ENCODE measurements at regions not wholly inside any gene's neighbourhood (a gene's known extent, or its start where the extent isn't known, plus 50 kb on each side); places are given as distances from the start of the nearest gene placed in this dataset.

DNA sequence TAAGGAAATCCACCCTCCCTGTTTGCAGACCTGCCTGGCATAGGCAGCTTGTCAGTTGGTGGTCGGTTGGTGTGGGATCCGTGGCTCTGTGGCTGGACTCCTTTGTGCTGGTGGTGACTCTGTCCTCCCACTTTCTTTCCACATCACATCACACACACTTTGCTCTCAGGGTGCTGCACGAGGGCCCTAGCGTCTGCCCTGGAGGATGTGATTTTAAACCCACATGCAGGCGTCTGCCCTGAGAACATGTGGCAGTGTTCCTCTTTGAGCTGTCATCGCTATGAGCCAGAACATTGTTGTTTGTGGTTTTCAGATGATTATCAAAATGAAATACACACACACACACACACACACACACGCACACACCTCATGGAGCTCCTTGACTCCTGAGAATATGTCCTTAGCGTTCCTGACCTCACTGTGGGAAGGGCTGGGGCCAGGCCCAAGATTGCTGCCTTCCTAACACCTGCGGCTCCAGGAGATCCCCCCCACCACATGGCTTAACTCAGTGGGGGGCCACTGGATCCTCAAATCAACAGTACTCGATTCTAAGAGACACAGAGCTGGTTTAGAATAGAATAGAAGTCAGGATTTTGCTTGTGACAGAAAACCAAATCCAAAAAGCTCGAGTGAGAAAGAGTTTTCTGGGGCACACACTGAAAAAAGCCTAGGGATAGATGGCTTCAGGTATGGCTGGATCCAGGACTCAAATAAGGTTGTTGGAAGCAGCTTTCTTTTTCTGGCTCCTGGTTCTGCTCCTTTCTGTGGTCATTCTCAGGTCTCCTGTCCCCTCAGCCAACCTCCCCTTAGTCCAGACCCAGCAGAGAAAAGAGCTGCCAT is 54.8 kb downstream of the RTP5 start:
- Mint-ChIP-seq H3K9me3 (no peaks in the 10 kb centered on the region), H3K4me3 (no peak overlapping the region), H3K27ac (no peak overlapping the region), H3K36me3 (peaks cover 11 to 24% of the 10 kb centered on the region in 2 donors), H3K27me3 (no peaks in the 10 kb centered on the region), H3K4me1 (peaks cover 2 to 6% of the 10 kb centered on the region in 2 donors)
- ATAC-seq (replicated peaks) (peak in 1 of 2 donors; percentile 31), DNase-seq (no peak)

DNA sequence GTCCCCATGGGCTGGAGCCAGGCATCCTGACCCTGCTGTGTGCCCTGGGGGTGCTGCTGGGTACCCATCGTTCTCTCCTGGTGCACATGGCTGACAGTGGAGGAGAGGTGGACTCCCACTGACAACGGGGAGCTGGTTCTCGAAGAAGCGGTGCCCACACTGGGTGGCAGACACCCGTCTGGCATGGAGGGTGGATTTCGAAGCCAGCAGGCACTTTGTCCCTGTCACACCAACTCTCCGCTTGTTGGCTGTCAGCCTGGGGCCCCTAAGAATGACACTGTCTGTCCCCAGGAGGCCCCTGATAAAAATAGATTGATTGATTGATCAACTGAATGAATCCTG is 55.4 kb downstream of the RTP5 start:
- Mint-ChIP-seq H3K4me3 (no peak overlapping the region), H3K36me3 (peaks cover 11 to 24% of the 10 kb centered on the region in 2 donors), H3K9me3 (no peaks in the 10 kb centered on the region), H3K27ac (no peak overlapping the region), H3K4me1 (peaks cover 2 to 6% of the 10 kb centered on the region in 2 donors), H3K27me3 (no peaks in the 10 kb centered on the region)
- DNase-seq: no peak
- ATAC-seq (replicated peaks): no peak

DNA sequence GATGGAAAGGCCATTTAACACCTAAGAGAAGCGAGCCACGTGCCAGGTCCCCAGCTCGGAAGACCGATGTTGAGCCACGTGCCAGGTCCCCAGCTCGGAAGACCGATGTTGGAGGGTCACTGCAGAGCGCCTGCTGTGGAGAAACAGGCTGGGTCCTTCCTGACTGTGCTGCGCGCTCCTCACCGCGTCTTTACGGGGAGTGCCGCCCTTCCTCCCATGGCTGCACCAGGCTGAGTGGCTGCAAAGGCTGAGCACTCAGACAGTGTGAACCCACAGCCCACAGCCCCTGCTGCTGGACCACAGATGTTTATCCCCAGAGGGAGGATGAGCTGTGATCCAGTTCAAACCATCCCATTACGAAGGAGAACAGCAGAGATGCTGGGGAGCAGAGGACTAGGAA is 55.7 kb downstream of the RTP5 start:
- no peak overlapping the region for H3K4me3 Mint-ChIP-seq
- peaks cover 11 to 24% of the 10 kb centered on the region in 2 donors for H3K36me3 Mint-ChIP-seq
- peaks cover 2 to 6% of the 10 kb centered on the region in 2 donors for H3K4me1 Mint-ChIP-seq
- no peaks in the 10 kb centered on the region for H3K27me3 Mint-ChIP-seq
- DNase-seq (no peak), ATAC-seq (replicated peaks) (no peak)
- no peaks in the 10 kb centered on the region for H3K9me3 Mint-ChIP-seq
- H3K27ac Mint-ChIP-seq: no peak overlapping the region

DNA sequence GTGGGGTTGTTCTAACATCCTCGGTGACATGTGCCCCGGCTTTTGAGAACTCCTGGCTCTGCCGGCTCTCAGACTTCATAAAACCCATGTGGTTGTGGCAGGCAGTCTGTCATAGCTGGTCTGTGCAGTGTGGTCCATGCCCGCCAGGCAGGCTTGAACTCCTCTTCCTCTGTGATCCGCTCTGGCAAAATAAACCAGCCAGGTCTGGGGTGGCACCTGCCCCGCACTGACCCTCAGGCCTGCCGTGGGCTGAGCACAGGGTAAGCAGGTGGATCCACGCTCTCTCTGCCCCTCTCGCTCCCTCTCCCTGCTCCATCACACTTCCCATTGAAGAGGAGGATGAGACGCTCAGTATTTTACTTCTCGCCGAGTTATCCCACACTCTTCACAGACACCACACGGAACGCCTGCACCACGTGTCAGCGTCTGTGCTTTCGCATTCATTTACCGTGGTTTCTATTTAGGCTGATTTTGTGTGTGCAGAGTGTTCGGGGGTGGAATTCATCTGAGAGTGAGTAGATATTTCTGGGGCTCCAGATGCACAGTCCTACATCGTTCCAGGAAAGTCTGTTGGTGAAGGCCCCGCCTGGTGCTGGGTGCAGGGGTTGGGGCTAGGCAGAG is 56.4 kb downstream of the RTP5 start:
- no peak overlapping the region for H3K27ac Mint-ChIP-seq
- H3K4me3 Mint-ChIP-seq: no peak overlapping the region
- ATAC-seq (replicated peaks) (no peak), DNase-seq (no peak)
- H3K27me3 Mint-ChIP-seq: no peaks in the 10 kb centered on the region
- H3K4me1 Mint-ChIP-seq: peaks cover 2 to 7% of the 10 kb centered on the region in 2 donors
- no peaks in the 10 kb centered on the region for H3K9me3 Mint-ChIP-seq
- peaks cover 11 to 24% of the 10 kb centered on the region in 2 donors for H3K36me3 Mint-ChIP-seq

DNA sequence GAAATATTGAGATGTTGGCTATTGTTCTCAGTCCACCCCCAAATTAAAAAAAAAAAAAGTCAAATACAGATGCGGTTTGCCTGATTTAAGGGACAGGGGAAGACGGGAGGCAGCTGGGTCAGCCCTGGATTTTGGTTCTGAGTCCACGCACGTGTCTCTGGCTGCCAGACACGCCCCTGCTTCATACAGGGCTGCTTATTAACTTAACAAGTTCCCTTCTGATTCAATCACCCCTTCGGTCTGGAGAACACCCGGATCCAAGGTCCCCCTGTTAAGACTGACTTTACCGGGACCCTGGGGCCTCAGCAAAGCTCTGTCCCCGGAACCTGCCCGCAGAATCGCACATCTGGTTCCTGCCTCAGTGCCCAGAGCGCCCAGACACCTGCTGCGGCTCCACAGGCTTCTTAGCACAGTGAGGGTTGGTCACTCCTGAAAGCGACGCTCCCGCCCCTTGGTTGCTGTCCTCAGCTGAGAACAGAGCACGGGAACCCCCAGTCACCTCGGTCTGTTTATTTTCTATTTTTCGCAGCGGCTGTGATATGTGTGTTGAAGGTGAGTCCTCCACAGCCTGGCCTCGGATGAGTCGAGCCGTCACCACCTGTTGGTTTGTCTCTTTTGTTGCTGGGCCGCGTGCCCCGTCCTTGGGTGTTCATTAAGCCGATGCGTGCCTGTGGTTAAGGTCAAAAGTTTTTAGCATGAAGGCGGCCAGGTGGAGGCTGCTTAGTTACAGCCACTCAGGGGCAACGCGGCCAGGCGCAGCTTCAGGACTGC is 57.2 kb downstream of the RTP5 start:
- Mint-ChIP-seq H3K4me3 (no peak overlapping the region), H3K27ac (no peak overlapping the region), H3K9me3 (no peaks in the 10 kb centered on the region), H3K4me1 (peaks cover 2 to 11% of the 10 kb centered on the region in 2 donors), H3K36me3 (peaks cover 9 to 29% of the 10 kb centered on the region in 2 donors), H3K27me3 (no peaks in the 10 kb centered on the region)
- ATAC-seq (replicated peaks): no peak
- DNase-seq: no peak

DNA sequence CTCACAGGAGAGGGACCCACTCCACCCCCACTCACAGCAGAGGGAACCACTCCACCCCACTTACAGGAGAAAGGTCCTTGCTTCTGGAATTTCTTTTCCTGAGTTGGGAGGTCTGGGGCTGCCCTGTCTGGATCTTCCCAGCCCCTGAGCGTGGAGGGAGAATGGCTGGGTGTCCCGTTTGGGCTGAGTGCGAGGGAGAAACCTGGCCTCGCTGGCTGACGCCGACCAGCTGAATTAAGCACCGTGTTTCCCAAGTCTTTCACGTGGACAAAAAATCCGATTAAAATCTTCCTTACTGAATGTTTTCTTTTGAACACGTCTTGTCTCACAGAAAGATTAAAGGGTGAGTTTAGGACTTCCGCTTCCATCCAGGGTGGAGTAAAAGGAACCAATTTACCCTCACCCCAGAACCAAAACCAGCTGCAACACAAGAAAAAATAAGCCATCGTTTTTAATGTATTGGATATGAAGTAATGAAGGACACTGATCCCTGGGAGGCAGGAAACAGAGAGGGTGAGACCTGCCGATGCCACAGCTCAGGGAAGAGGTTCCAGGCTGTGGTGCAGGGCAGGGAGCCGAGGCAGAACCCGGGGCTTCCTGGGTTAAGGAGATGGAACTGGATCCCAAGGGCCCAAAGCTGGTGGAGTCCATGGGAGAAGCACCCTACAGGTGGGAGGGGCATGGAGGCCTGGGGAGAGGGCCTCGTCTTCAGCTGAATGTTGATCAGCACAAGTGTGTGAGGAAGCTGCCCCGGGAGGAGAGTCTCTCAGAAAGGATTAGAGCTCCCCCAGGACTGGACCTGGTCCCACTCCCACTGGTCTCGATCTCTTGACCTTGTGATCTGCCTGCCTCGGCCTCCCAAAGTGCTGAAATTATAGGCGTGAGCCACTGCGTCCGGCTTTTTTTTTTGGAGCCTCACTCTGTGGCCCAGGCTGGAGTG is 60.3 kb downstream of the RTP5 start:
- ATAC-seq (replicated peaks): no peak

DNA sequence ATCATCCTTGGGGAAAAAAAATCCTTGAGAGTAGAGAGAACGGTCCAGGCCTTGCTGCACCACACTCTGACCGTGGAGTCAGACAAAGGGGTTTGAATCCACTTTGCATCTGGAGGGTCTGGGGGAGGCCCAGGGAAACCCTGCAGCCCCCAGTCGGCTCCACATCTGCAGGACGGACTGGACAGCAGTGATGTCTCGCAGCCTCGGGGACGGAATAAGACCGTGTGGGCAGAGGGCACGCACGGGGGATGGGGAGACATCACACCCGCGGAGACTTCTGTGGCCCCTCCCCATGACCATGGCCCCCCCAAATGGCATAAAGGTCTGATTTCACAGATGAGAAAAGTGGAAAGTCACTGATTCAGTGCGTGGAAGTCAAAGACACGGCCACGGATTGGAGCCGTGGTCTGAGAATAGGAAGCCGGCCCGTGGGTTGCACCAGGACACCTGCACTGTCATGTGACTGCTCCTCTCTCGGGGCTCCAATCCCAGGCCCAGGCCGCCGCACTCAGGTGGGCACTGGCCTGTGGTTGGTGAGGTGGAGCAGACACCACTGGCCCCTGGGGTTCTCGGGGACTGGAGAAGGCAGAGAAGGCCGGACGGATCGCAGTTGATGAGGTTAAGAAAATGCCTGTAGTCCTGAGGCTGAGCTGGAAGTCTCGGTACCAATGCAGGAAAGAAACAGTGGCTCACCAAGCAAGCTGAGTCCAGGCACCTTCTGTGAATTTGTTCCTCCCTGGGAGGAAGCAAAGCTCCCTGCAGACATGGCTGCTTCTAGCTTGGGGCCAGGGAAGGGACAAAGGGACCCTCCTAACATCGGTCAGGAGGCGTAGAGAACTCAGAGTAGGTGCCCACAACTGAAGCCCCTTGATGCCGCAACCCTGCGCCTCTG is 61.8 kb downstream of the RTP5 start:
- ATAC-seq (replicated peaks): no peak
- Mint-ChIP-seq H3K27ac (no peak overlapping the region), H3K36me3 (peaks cover 18 to 24% of the 10 kb centered on the region in 2 donors), H3K4me1 (peaks cover 0 to 5% of the 10 kb centered on the region in 2 donors), H3K4me3 (no peak overlapping the region), H3K9me3 (no peaks in the 10 kb centered on the region), H3K27me3 (no peaks in the 10 kb centered on the region)
- DNase-seq: no peak

More for the DNA sequence above, 60.3 kb downstream of the RTP5 start:
- no peak overlapping the region for H3K27ac Mint-ChIP-seq
- no peak overlapping the region for H3K4me3 Mint-ChIP-seq
- no peaks in the 10 kb centered on the region for H3K9me3 Mint-ChIP-seq
- H3K36me3 Mint-ChIP-seq: peaks cover 11 to 23% of the 10 kb centered on the region in 2 donors
- no peaks in the 10 kb centered on the region for H3K27me3 Mint-ChIP-seq
- peaks cover 2 to 5% of the 10 kb centered on the region in 2 donors for H3K4me1 Mint-ChIP-seq
- DNase-seq: no peak

DNA sequence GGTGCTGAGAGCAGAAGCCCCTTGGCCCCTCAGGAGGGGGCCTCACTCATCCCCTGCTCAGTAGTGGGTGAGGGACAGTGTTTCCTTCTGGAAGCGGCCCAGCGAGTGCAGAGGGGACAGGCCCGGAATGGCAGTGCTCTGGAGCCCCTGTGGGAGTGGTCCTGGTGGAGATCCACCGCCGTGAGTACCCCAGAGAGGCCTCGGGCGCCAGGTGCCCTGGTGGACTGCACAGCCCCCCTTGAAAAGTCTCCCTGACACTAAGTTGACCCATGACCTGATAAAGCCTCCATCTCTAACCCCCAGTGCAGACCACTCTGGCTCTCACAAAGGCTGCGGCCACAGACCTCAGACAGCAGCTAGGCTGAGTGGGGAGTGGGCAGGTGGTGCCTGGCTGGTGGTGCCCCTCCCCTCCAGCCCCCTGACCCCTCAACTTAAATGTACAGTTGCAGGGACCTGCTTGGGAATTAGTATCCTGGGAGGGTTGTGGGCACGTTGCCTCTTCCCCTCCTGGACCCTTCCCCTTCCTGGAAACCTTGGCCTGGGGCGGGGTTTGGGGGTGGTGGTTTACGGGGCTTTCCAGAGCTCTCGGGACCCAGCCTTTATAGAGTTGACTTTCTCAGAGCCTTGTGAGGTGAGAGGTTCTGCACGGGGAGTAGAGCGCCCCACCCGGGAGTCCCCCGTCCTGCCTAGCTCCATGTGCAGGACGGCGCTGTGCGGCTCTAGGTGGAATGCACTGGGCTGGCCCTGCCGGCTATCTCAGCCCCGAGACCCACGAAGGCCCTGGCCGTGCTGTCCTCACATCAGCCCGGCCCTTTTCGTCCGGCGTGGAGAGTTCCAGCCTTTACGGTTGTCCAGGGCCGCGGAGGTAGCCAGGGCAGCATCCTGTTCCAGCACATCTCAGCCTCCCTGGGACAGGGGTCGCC is 62.7 kb downstream of the RTP5 start:
- Mint-ChIP-seq H3K36me3 (peaks cover 18 to 24% of the 10 kb centered on the region in 2 donors), H3K9me3 (no peaks in the 10 kb centered on the region), H3K4me1 (peaks cover 0 to 5% of the 10 kb centered on the region in 2 donors), H3K4me3 (no peak overlapping the region), H3K27me3 (no peaks in the 10 kb centered on the region), H3K27ac (no peak overlapping the region)
- ATAC-seq (replicated peaks) (no peak), DNase-seq (no peak)

DNA sequence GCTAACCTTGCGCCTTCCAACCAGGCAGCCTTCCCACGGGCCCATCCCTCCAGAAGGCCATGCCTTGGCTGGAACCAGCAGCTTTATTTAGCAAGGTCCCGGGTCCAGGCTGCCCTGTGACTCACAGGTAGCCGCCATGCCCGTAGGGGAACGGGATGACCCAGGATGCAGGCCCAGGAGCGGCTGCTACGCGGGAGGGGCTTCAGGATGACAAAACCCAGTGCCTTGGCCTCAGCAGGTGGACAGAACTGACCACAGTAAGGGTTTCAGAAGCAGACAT is 63.3 kb downstream of the RTP5 start:
- no peak overlapping the region for H3K4me3 Mint-ChIP-seq
- H3K27me3 Mint-ChIP-seq: no peaks in the 10 kb centered on the region
- DNase-seq: no peak
- peaks cover 16 to 20% of the 10 kb centered on the region in 2 donors for H3K36me3 Mint-ChIP-seq
- no peaks in the 10 kb centered on the region for H3K9me3 Mint-ChIP-seq
- no peak for ATAC-seq (replicated peaks)
- no peak overlapping the region for H3K27ac Mint-ChIP-seq
- H3K4me1 Mint-ChIP-seq: peaks cover 0 to 5% of the 10 kb centered on the region in 2 donors

DNA sequence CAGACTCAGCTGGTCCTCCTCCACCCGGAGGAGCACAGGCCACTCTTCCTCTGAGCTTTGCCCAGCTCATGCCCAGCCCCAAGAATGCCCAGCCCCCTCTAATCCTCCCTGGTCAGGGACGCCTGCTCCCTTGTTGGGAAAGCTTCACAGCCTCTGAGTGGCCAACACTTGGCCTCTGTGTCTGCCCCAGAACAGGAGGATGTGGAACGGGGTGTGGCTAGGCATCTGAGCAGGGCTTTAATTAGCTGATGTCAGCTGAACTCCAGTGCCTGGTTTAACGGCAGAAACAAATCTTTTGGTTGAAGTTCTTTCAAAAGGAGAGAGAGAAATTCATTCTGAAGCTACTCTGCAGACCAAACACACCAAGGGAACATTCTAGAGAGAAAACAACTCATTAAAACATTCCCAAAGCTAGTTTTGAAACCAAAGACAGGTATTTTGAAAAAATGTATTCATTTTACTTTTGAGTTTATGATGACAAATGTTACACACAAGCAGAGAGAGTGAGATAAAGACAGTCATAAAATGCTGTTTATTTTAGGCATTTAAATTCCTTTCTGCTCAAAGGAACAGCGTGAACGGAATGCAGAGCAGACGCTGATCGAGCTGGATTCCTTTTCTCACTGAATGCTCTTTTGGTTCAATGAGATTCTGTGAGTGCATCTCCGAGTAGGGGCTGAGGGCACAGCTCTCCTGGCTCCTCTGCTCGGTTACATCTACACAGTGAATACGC is 63.8 kb downstream of the RTP5 start:
- no peak overlapping the region for H3K27ac Mint-ChIP-seq

DNA sequence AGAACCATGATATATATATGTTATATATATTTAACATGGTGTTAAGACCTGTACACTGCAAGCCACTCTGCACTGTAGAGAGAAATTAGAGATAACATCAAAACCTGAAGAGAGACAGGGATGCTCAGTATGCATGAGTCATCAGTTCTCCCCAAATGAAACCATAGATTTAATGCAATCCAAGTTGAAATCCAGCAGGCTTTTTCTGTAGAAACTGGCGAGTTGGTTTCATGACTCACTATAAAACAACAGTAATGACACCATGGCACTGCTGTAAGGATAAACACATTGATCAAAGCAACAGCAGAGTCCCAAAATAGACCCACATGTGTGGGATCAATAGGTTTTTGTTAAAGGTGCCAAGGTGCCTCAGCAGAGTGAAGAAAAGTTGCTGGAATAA is 65.8 kb downstream of the RTP5 start:
- ATAC-seq (replicated peaks): no peak
- no peak for DNase-seq
- no peaks in the 10 kb centered on the region for H3K27me3 Mint-ChIP-seq
- H3K4me1 Mint-ChIP-seq: peaks cover 0 to 5% of the 10 kb centered on the region in 2 donors
- H3K27ac Mint-ChIP-seq: no peak overlapping the region
- peaks cover 16 to 22% of the 10 kb centered on the region in 2 donors for H3K36me3 Mint-ChIP-seq
- H3K4me3 Mint-ChIP-seq: no peak overlapping the region
- peaks cover 2 to 3% of the 10 kb centered on the region in 2 donors for H3K9me3 Mint-ChIP-seq

More for the DNA sequence above, 63.8 kb downstream of the RTP5 start:
- no peak overlapping the region for H3K4me3 Mint-ChIP-seq
- H3K9me3 Mint-ChIP-seq: no peaks in the 10 kb centered on the region
- H3K36me3 Mint-ChIP-seq: peaks cover 14 to 19% of the 10 kb centered on the region in 2 donors
- H3K4me1 Mint-ChIP-seq: peaks cover 0 to 5% of the 10 kb centered on the region in 2 donors
- ATAC-seq (replicated peaks) (no peak), DNase-seq (no peak)
- H3K27me3 Mint-ChIP-seq: no peaks in the 10 kb centered on the region

DNA sequence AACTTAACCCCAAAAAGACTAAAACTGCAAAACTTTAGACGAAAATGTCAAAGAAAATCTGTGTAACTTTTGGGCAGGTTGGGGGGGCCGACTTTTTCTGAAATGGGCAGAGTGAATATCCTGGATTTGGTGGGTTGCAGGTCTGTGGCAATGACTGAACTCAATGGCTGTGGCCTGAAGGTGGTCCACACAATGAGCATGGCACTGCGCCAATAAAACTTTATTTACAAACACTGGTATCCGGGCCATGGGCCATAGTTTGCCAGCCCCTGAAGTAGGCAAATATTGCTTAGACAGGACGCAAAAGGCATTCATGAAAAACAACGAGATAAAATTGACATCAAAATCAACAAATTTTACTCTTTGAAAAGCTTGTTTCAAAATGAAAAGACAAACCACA is 66.2 kb downstream of the RTP5 start:
- ATAC-seq (replicated peaks) (no peak), DNase-seq (no peak)
- Mint-ChIP-seq H3K27ac (no peak overlapping the region), H3K36me3 (peaks cover 18 to 26% of the 10 kb centered on the region in 2 donors), H3K4me1 (peaks cover 2 to 5% of the 10 kb centered on the region in 2 donors), H3K4me3 (no peak overlapping the region), H3K27me3 (no peaks in the 10 kb centered on the region), H3K9me3 (peaks cover 5% of the 10 kb centered on the region in 2 donors)
